OCI-LY7 (cell line): ENCODE measurements at regions not wholly inside any gene's neighbourhood (a gene's known extent, or its start where the extent isn't known, plus 50 kb on each side); places are given as distances from the start of the nearest gene placed in this dataset.

ENCODE experiments used
- BruUV-seq: library from RNA; stranded (reverse); fragments of 400-500 nt; replicated peaks from 2 replicates; lab custom pipeline; 2021; lab: Mats Ljungman, UMichigan
- CTCF ChIA-PET: fragments of 300-600 bp; sonication (Branson Sonifier 250); formaldehyde crosslinking; loops from one replicate; lab custom pipeline; 2022; ENCODE audit warnings: antibody characterized with exemption; ENCODE audit not compliant: unreplicated experiment; lab: Charles Lee
- POLR2A ChIA-PET: fragments of 300-600 bp; sonication (Branson Sonifier 250); formaldehyde crosslinking; loops from one replicate; lab custom pipeline; 2022; ENCODE audit warnings: antibody characterized with exemption; lab: Charles Lee
- DNase-seq: peaks from one replicate; pipeline ENCODE4 v3.0.0-alpha.2; 2015; ENCODE audit warnings: low spot score
- H2AFZ ChIP-seq: fragments of 200-600 bp; sonication (generic), shearing (Covaris generic); 2 replicates; pipeline ENCODE4 v1.6.1; 2014; ENCODE audit warnings: mild to moderate bottlenecking, antibody characterized with exemption, low read length, moderate library complexity
- H3K27ac ChIP-seq: fragments of 200-600 bp; sonication (generic); 2 replicates; pipeline ENCODE4 v1.5.1; 2014; ENCODE audit warnings: mixed run types, low read depth, mild to moderate bottlenecking, moderate library complexity, low read length, inconsistent platforms; ENCODE audit not compliant: poor library complexity, severe bottlenecking
- H3K36me3 ChIP-seq: fragments of 200-600 bp; sonication (generic); 2 replicates; pipeline ENCODE4 v1.6.1; 2014; ENCODE audit warnings: mild to moderate bottlenecking, antibody characterized with exemption, low read length, moderate library complexity, mixed read lengths; ENCODE audit not compliant: insufficient read depth
- H3K4me1 ChIP-seq: fragments of 200-600 bp; sonication (generic); 2 replicates; pipeline ENCODE4 v1.5.1; 2014; ENCODE audit warnings: mild to moderate bottlenecking, low read length; ENCODE audit not compliant: insufficient read depth, poor library complexity, severe bottlenecking
- H3K4me2 ChIP-seq: fragments of 200-600 bp; sonication (generic); 2 replicates; pipeline ENCODE4 v1.6.1; 2014; ENCODE audit warnings: mild to moderate bottlenecking, low read length
- H3K4me3 ChIP-seq: fragments of 200-600 bp; sonication (generic); 2 replicates; pipeline ENCODE4 v1.5.1; 2014; ENCODE audit warnings: mild to moderate bottlenecking, low read depth, low read length; ENCODE audit not compliant: poor library complexity, severe bottlenecking
- H3K79me2 ChIP-seq: fragments of 200-600 bp; sonication (generic); 2 replicates; pipeline ENCODE4 v1.6.1; 2016; ENCODE audit warnings: low read depth, mild to moderate bottlenecking, low read length, moderate library complexity, mixed read lengths; ENCODE audit not compliant: insufficient read depth
- H3K9me2 ChIP-seq: fragments of 200-600 bp; sonication (generic); 2 replicates; pipeline ENCODE4 v1.6.1; 2016; ENCODE audit warnings: mild to moderate bottlenecking, low read length, mixed read lengths; ENCODE audit not compliant: insufficient read depth
- H3K9me3 ChIP-seq: fragments of 200-600 bp; sonication (generic); 2 replicates; pipeline ENCODE4 v1.6.1; 2014; ENCODE audit warnings: mild to moderate bottlenecking, mixed run types, low read length, mixed read lengths
- H4K20me1 ChIP-seq: fragments of 200-600 bp; sonication (generic); 2 replicates; pipeline ENCODE4 v1.6.1; 2014; ENCODE audit warnings: mild to moderate bottlenecking, antibody characterized with exemption, low read length, moderate library complexity, mixed read lengths; ENCODE audit not compliant: insufficient read depth
- CTCF ChIP-seq: fragments of 200-600 bp; sonication (generic); conservative IDR thresholded peaks from 2 replicates; pipeline ENCODE4 v1.5.1; 2014; ENCODE audit warnings: mild to moderate bottlenecking, antibody characterized with exemption, low read length, moderate library complexity, mixed read lengths
- EZH2phosphoT487 ChIP-seq: fragments of 200-600 bp; sonication (generic); IDR thresholded peaks from 2 replicates; pipeline ENCODE4 v1.6.1; 2018; ENCODE audit warnings: low read depth, borderline replicate concordance, mild to moderate bottlenecking, mixed run types, antibody characterized with exemption, low read length, moderate library complexity, mixed read lengths
- intact Hi-C: fragments of 100-400 bp; cut with micrococcal nuclease; formaldehyde crosslinking; loops from one replicate; pipeline ENCODE4 v1.10.0; 2022; ENCODE audit not compliant: unreplicated experiment

GRCh38 chr18:43800584-43800983, 523.3 kb upstream of the SYT4 start:
- no peak overlapping the region for H3K4me3 ChIP-seq
- ChIA-PET POLR2A (no interaction called here), CTCF (no interaction called here)
- H2AFZ ChIP-seq: no peak overlapping the region
- H3K27ac ChIP-seq: no peak overlapping the region
- no peaks in the 10 kb centered on the region for H4K20me1 ChIP-seq
- intact Hi-C loops: no loop called here
- no peaks in the 10 kb centered on the region for H3K9me3 ChIP-seq
- no peaks in the 10 kb centered on the region for H3K4me1 ChIP-seq
- TF ChIP-seq CTCF (no peak), EZH2phosphoT487 (no peak)
- DNase-seq: no peak
- no peak overlapping the region for H3K4me2 ChIP-seq
- no TSS peak for BruUV-seq
- H3K36me3 ChIP-seq: no peaks in the 10 kb centered on the region
- no peaks in the 10 kb centered on the region for H3K79me2 ChIP-seq
- H3K9me2 ChIP-seq: no peaks in the 10 kb centered on the region

- Histone ChIP-seq H3K4me2 (no peak overlapping the region), H4K20me1 (no peaks in the 10 kb centered on the region), H3K4me3 (no peak overlapping the region), H3K9me3 (no peaks in the 10 kb centered on the region), H3K36me3 (no peaks in the 10 kb centered on the region), H3K9me2 (no peaks in the 10 kb centered on the region), H3K4me1 (no peaks in the 10 kb centered on the region), H3K79me2 (no peaks in the 10 kb centered on the region), H2AFZ (no peak overlapping the region), H3K27ac (no peak overlapping the region)
- no peak for DNase-seq
- TF ChIP-seq CTCF (no peak), EZH2phosphoT487 (no peak)
- intact Hi-C loops: no loop called here
- POLR2A ChIA-PET: no interaction called here
- CTCF ChIA-PET: no interaction called here
- no TSS peak for BruUV-seq
Observed at GRCh38 chr18:43805646-43806194, 528.4 kb upstream of the SYT4 start.

GRCh38 chr18:43812627-43813026, 535.3 kb upstream of the SYT4 start:
- Histone ChIP-seq H2AFZ (no peak overlapping the region), H3K4me3 (no peak overlapping the region), H3K36me3 (no peaks in the 10 kb centered on the region), H3K4me1 (no peaks in the 10 kb centered on the region), H4K20me1 (no peaks in the 10 kb centered on the region), H3K79me2 (no peaks in the 10 kb centered on the region), H3K4me2 (no peak overlapping the region), H3K9me3 (no peaks in the 10 kb centered on the region), H3K27ac (no peak overlapping the region), H3K9me2 (no peaks in the 10 kb centered on the region)
- no TSS peak for BruUV-seq
- intact Hi-C loops: no loop called here
- POLR2A ChIA-PET: no interaction called here
- TF ChIP-seq CTCF: no peak
- TF ChIP-seq EZH2phosphoT487: no peak
- DNase-seq: no peak
- CTCF ChIA-PET: no interaction called here
